K562 (cell line): ENCODE measurements at regions not wholly inside any gene's neighbourhood (a gene's known extent, or its start where the extent isn't known, plus 50 kb on each side); places are given as distances from the start of the nearest gene placed in this dataset.

Experiments
- ATAC-seq: fragments of 200-7000 bp; cut with Tn5 transposase; 3 replicates; pipeline ENCODE4 v1.9.1; 2020; ENCODE audit warnings: moderate library complexity
- BruUV-seq: library from RNA; stranded (reverse); fragments of 400-500 nt; replicated peaks from 2 replicates; lab custom pipeline; 2021; lab: Mats Ljungman, UMichigan
- CTCF ChIA-PET: fragments of 300-600 bp; formaldehyde crosslinking; extraction: SDS; loops from one replicate; lab custom pipeline; 2021; ENCODE audit warnings: low intra/inter-chr PET ratio; lab: Yijun Ruan, JAX
- POLR2A ChIA-PET: fragments of 300-600, 350-650 bp; sonication (Branson Sonifier 250); formaldehyde crosslinking; extraction: SDS; loops from one replicate; lab custom pipeline; 2021; ENCODE audit warnings: antibody characterized with exemption, inconsistent platforms; lab: Yijun Ruan, JAX
- DNase-seq, 4 experiments: peaks; one replicate each; pipeline versions ENCODE4 v3.0.0 to v3.0.0-alpha.2; 2011 to 2018; ENCODE audit warnings: low spot score in 3 of 4, mixed read lengths in 3 of 4; ENCODE audit errors: extremely low read depth in 1 of 4
- FAIRE-seq: peaks from 2 replicates; lab custom pipeline; 2011; peaks lifted over from hg19 to GRCh38; lab: Jason Lieb, UNC
- H2AFZ ChIP-seq: 2 replicates; pipeline ENCODE4 v1.6.0; 2011; ENCODE audit warnings: low read depth, low read length, control low read depth, inconsistent platforms
- H3K27ac ChIP-seq: fragments of 200-600 bp; 3 replicates; pipeline ENCODE4 v1.8.0; 2011; ENCODE audit warnings: low read depth, mild to moderate bottlenecking, control low read depth, inconsistent platforms, low read length, moderate library complexity, mixed read lengths; ENCODE audit errors: extremely low read depth
- H3K27me3 ChIP-seq, 2 experiments: fragments of 300-600 bp in 1 of 2; 2 replicates in 1 of 2; 3 replicates in 1 of 2; pipeline versions ENCODE4 v1.6.0 to v1.8.0; 2011; ENCODE audit warnings: inconsistent platforms in 2 of 2, low read length in 2 of 2, mild to moderate bottlenecking in 1 of 2, mixed read lengths in 1 of 2, moderate library complexity in 1 of 2; ENCODE audit not compliant: control insufficient read depth in 2 of 2, insufficient read depth in 2 of 2
- H3K36me3 ChIP-seq: fragments of 300-600 bp; 3 replicates; pipeline ENCODE4 v1.8.0; 2011; ENCODE audit warnings: mild to moderate bottlenecking, low read length, inconsistent platforms; ENCODE audit not compliant: control insufficient read depth, insufficient read depth
- H3K4me1 ChIP-seq, 2 experiments: fragments of 200-600 bp in 1 of 2; replicated peaks in 1 of 2; 2 replicates in 1 of 2; 3 replicates in 1 of 2; pipeline versions ENCODE4 v1.5.1 to v1.8.0; 2011; ENCODE audit warnings: inconsistent platforms in 2 of 2, low read length in 2 of 2, mild to moderate bottlenecking in 1 of 2, mixed read lengths in 1 of 2, moderate library complexity in 1 of 2; ENCODE audit not compliant: control insufficient read depth in 2 of 2, insufficient read depth in 2 of 2
- H3K4me2 ChIP-seq: 2 replicates; pipeline ENCODE4 v1.6.1; 2011; ENCODE audit warnings: low read length, control low read depth, inconsistent platforms, mixed read lengths; ENCODE audit not compliant: insufficient read depth
- H3K4me3 ChIP-seq: fragments of 200-600 bp; sonication (generic), shearing (Covaris generic); 2 replicates; pipeline ENCODE4 v1.5.1; 2016; ENCODE audit warnings: control low read depth, inconsistent platforms
- H3K79me2 ChIP-seq: fragments of 200-600 bp; 3 replicates; pipeline ENCODE4 v1.8.0; 2011; ENCODE audit warnings: low read length, inconsistent platforms; ENCODE audit not compliant: control insufficient read depth, insufficient read depth
- H3K9ac ChIP-seq, 2 experiments: 2 replicates each; pipeline versions ENCODE4 v1.6.0 to v1.6.1; 2011; ENCODE audit warnings: low read depth in 2 of 2, low read length in 2 of 2, control low read depth in 1 of 2, inconsistent platforms in 1 of 2, mild to moderate bottlenecking in 1 of 2, mixed read lengths in 1 of 2; ENCODE audit not compliant: insufficient read depth in 1 of 2
- H3K9me1 ChIP-seq: one replicate; pipeline ENCODE4 v1.6.0; 2011; ENCODE audit warnings: inconsistent platforms, mild to moderate bottlenecking, low read length, moderate library complexity; ENCODE audit not compliant: control insufficient read depth, insufficient read depth
- H3K9me3 ChIP-seq: replicated peaks from 2 replicates; pipeline ENCODE4 v1.5.1; 2011; ENCODE audit warnings: low read depth, low read length, inconsistent platforms; ENCODE audit not compliant: control insufficient read depth, insufficient read depth
- H4K20me1 ChIP-seq: replicated peaks from 2 replicates; pipeline ENCODE4 v1.6.1; 2011; ENCODE audit warnings: low read length, inconsistent platforms, mixed read lengths; ENCODE audit not compliant: control insufficient read depth, insufficient read depth
- C11orf30 ChIP-seq: fragments of 450-650 bp; IDR thresholded peaks from 2 replicates; pipeline ENCODE4 v1.6.1; 2016; ENCODE audit warnings: low read depth, mild to moderate bottlenecking
- CBFA2T3 ChIP-seq: fragments of 450-650 bp; IDR thresholded peaks from 2 replicates; pipeline ENCODE4 v1.6.1; 2017
- CHD4 ChIP-seq: fragments of 200-600 bp; sonication (generic); IDR thresholded peaks from 3 replicates; pipeline ENCODE4 v1.6.1; 2012; ENCODE audit warnings: low read depth, mild to moderate bottlenecking, mixed read lengths, low read length, inconsistent platforms; ENCODE audit not compliant: insufficient read depth, insufficient replicate concordance, poor library complexity, severe bottlenecking
- ELF1 ChIP-seq: fragments of 200-800 bp; sonication (Bioruptor generic); IDR thresholded peaks from 2 replicates; pipeline ENCODE4 v1.6.1; 2016; ENCODE audit warnings: missing genetic modification characterization, missing compliant biosample characterization
- ELK1 ChIP-seq: sonication (generic); formaldehyde crosslinking; IDR thresholded peaks from 2 replicates; pipeline ENCODE4 v1.8.1; 2022; ENCODE audit warnings: missing genetic modification reagents
- HDGF ChIP-seq: fragments of 450-650 bp; IDR thresholded peaks from 2 replicates; pipeline ENCODE4 v1.6.1; 2016
- MAFK ChIP-seq: IDR thresholded peaks from 2 replicates; pipeline ENCODE4 v1.6.1; 2011; ENCODE audit warnings: low read length, improper control_type of control experiment
- MXD1 ChIP-seq: fragments of 250-450 bp; sonication (Bioruptor Pico); IDR thresholded peaks from 2 replicates; pipeline ENCODE4 v1.8.0; 2021; ENCODE audit warnings: borderline replicate concordance, mild to moderate bottlenecking, moderate library complexity; ENCODE audit not compliant: poor library complexity, severe bottlenecking
- NFYB ChIP-seq: IDR thresholded peaks from 2 replicates; pipeline ENCODE4 v1.6.1; 2011; ENCODE audit warnings: mild to moderate bottlenecking, moderate library complexity; ENCODE audit not compliant: insufficient read length; ENCODE audit errors: extremely low read depth
- SPI1 ChIP-seq: IDR thresholded peaks from 2 replicates; pipeline ENCODE4 v1.6.1; 2011; ENCODE audit warnings: low read depth, low read length, control low read depth, borderline replicate concordance
- TAF7 ChIP-seq: fragments of 450-650 bp; IDR thresholded peaks from 2 replicates; pipeline ENCODE4 v1.6.1; 2016; ENCODE audit warnings: missing genetic modification characterization, missing compliant biosample characterization
- USF2 ChIP-seq: sonication (generic); formaldehyde crosslinking; IDR thresholded peaks from 2 replicates; pipeline ENCODE4 v1.5.0; 2020; ENCODE audit warnings: missing genetic modification reagents
- ZNF212 ChIP-seq: fragments of 450-650 bp; formaldehyde crosslinking; IDR thresholded peaks from 2 replicates; pipeline ENCODE4 v1.4.0; 2020; ENCODE audit warnings: mild to moderate bottlenecking
- ZNF274 ChIP-seq: IDR thresholded peaks from 2 replicates; pipeline ENCODE4 v1.6.1; 2011; ENCODE audit warnings: low read depth, mild to moderate bottlenecking, low read length, moderate library complexity, borderline replicate concordance
- ZNF280B ChIP-seq: fragments of 250-450 bp; sonication (Bioruptor Pico); IDR thresholded peaks from 2 replicates; pipeline ENCODE4 v1.5.1; 2021; ENCODE audit warnings: mild to moderate bottlenecking
- ZNF431 ChIP-seq: sonication (generic); formaldehyde crosslinking; IDR thresholded peaks from 2 replicates; pipeline ENCODE4 v1.8.0; 2022; ENCODE audit warnings: mild to moderate bottlenecking, missing genetic modification reagents
- ZNF699 ChIP-seq: fragments of 250-450 bp; sonication (Bioruptor Pico); IDR thresholded peaks from 2 replicates; pipeline ENCODE4 v1.8.0; 2021; ENCODE audit warnings: mild to moderate bottlenecking, moderate library complexity; ENCODE audit not compliant: insufficient replicate concordance
- WGBS: fragments of 100-300 bp; shearing (Covaris generic); methylation state at CpG from one replicate; pipeline ENCODE4 v1.1.6; 2016; ENCODE audit warnings: low coverage, mixed read lengths; ENCODE audit not compliant: insufficient coverage; ENCODE audit errors: missing lambda C conversion rate; 5-methylcytosine and 5-hydroxymethylcytosine counted together
- in situ Hi-C: fragments of 300-500 bp; cut with MboI; formaldehyde crosslinking; loops from 4 replicates; pipeline ENCODE4 v1.15.0; 2018; ENCODE audit warnings: inconsistent platforms, mixed read lengths
- intact Hi-C: fragments of 100-400 bp; cut with micrococcal nuclease; formaldehyde crosslinking; loops from 2 replicates; pipeline ENCODE4 v1.14.2; 2022

- TF ChIP-seq ELK1 (CRISPR knock-in tag) (no peak), ZNF212 (CRISPR knock-in tag) (no peak), HDGF (no peak)
Measured at GRCh38 chr2:60313470-60314172, 239.8 kb downstream of the BCL11A start (continued).

- ChIA-PET POLR2A (interaction anchor here (0.8 to 1.3 kb wide), 3 partner anchors 8 to 64 kb away, joined by 4 to 5 read pairs (median 4); no protein-coding TSS in a partner anchor), CTCF (no interaction called here)
- H3K4me3 ChIP-seq: no peak overlapping the region
- no peak overlapping the region for H3K27ac ChIP-seq
- no peaks in the 10 kb centered on the region for H3K4me1 ChIP-seq
- no peak for DNase-seq
- no peaks in the 10 kb centered on the region for H3K36me3 ChIP-seq
- no TSS peak for BruUV-seq
- H3K9ac ChIP-seq: no peak overlapping the region
- 0% methylated on average over 1 of the region's 1 CpG for WGBS
- in situ Hi-C loops (no loop called here), intact Hi-C loops (no loop called here)
- ATAC-seq: no peak
- H2AFZ ChIP-seq: no peak overlapping the region
- no peaks in the 10 kb centered on the region for H3K9me1 ChIP-seq
- H3K27me3 ChIP-seq: no peaks in the 10 kb centered on the region
- no peaks in the 10 kb centered on the region for H3K9me3 ChIP-seq
- no peaks in the 10 kb centered on the region for H3K79me2 ChIP-seq
- no peak overlapping the region for H3K4me2 ChIP-seq
- no peak for FAIRE-seq
- H4K20me1 ChIP-seq: no peaks in the 10 kb centered on the region
- TF ChIP-seq CHD4 (no peak), NFYB (no peak), SPI1 (no peak), TAF7 (tag) (no peak), ZNF280B (CRISPR knock-in tag) (no peak), CBFA2T3 (no peak), ZNF699 (CRISPR knock-in tag) (no peak), C11orf30 (no peak), MAFK (no peak), MXD1 (no peak), ZNF431 (CRISPR knock-in tag) (no peak), USF2 (no peak), ZNF274 (no peak), ELF1 (no peak)
Measured at GRCh38 chr2:60312618-60313017, 240.8 kb downstream of the BCL11A start.
